KMS-11 (cell line): ENCODE measurements at regions not wholly inside any gene's neighbourhood (a gene's known extent, or its start where the extent isn't known, plus 50 kb on each side); places are given as distances from the start of the nearest gene placed in this dataset.

ENCODE experiments used
- H2AFZ ChIP-seq: fragments of 200-600 bp; sonication (generic); 2 replicates; pipeline ENCODE4 v1.6.1; 2016; ENCODE audit warnings: antibody characterized with exemption, mixed run types, low read depth
- H3K27ac ChIP-seq: fragments of 200-600 bp; sonication (generic); 2 replicates; pipeline ENCODE4 v1.6.1; 2016; ENCODE audit warnings: mild to moderate bottlenecking, mixed run types
- H3K27me3 ChIP-seq: fragments of 200-600 bp; sonication (generic); 2 replicates; pipeline ENCODE4 v1.6.1; 2017; ENCODE audit warnings: mild to moderate bottlenecking, low read depth, mixed run types, moderate library complexity; ENCODE audit not compliant: insufficient read depth
- H3K36me3 ChIP-seq: fragments of 200-600 bp; sonication (generic); 2 replicates; pipeline ENCODE4 v1.6.1; 2017; ENCODE audit warnings: mild to moderate bottlenecking, mixed run types; ENCODE audit not compliant: insufficient read depth
- H3K4me1 ChIP-seq: fragments of 200-600 bp; sonication (generic); 2 replicates; pipeline ENCODE4 v1.6.1; 2016; ENCODE audit warnings: mild to moderate bottlenecking, low read depth, mixed run types; ENCODE audit not compliant: poor library complexity, severe bottlenecking
- H3K4me2 ChIP-seq: fragments of 200-600 bp; sonication (generic); 2 replicates; pipeline ENCODE4 v1.7.0; 2016; ENCODE audit warnings: mild to moderate bottlenecking, mixed run types
- H3K4me3 ChIP-seq: fragments of 200-600 bp; sonication (generic); IDR thresholded peaks from 2 replicates; pipeline ENCODE4 v1.6.1; 2017; ENCODE audit warnings: low read depth, low read length, mixed read lengths; ENCODE audit not compliant: insufficient read depth
- H3K79me2 ChIP-seq: fragments of 200-600 bp; sonication (generic); 2 replicates; pipeline ENCODE4 v1.6.1; 2016; ENCODE audit warnings: low read depth, mixed run types; ENCODE audit not compliant: insufficient read depth
- H3K9ac ChIP-seq: fragments of 200-600 bp; sonication (generic); 2 replicates; pipeline ENCODE4 v1.6.1; 2016; ENCODE audit warnings: mild to moderate bottlenecking, mixed run types
- H4K20me1 ChIP-seq: fragments of 200-600 bp; sonication (generic); 2 replicates; pipeline ENCODE4 v1.6.1; 2016; ENCODE audit warnings: mild to moderate bottlenecking, mixed run types; ENCODE audit not compliant: insufficient read depth
- CTCF ChIP-seq: fragments of 200-600 bp; sonication (generic); conservative IDR thresholded peaks from 2 replicates; pipeline ENCODE4 v1.6.1; 2017; ENCODE audit warnings: low read depth, mild to moderate bottlenecking, antibody characterized with exemption, low read length, moderate library complexity, mixed read lengths

GRCh38 chr2:67566285-67566684 is 169.2 kb downstream of the ETAA1 start:
- TF ChIP-seq CTCF = no peak

GRCh38 chr2:67566958-67567635 is 170.0 kb downstream of the ETAA1 start:
- no peaks in the 10 kb centered on the region for H4K20me1 ChIP-seq
- peaks cover 10% of the 10 kb centered on the region for H3K4me1 ChIP-seq
- H3K27me3 ChIP-seq = no peaks in the 10 kb centered on the region
- no peak overlapping the region for H3K9ac ChIP-seq
- H3K4me2 ChIP-seq = no peak overlapping the region
- H3K27ac ChIP-seq = no peak overlapping the region
- no peak overlapping the region for H3K4me3 ChIP-seq
- H2AFZ ChIP-seq = no peak overlapping the region
- no peaks in the 10 kb centered on the region for H3K79me2 ChIP-seq
- H3K36me3 ChIP-seq = no peaks in the 10 kb centered on the region
- no peak for TF ChIP-seq CTCF

More at GRCh38 chr2:67566285-67566684, 169.2 kb downstream of the ETAA1 start:
- Histone ChIP-seq H4K20me1 (no peaks in the 10 kb centered on the region), H2AFZ (no peak overlapping the region), H3K27ac (no peak overlapping the region), H3K4me3 (no peak overlapping the region), H3K27me3 (no peaks in the 10 kb centered on the region), H3K4me2 (no peak overlapping the region), H3K36me3 (no peaks in the 10 kb centered on the region), H3K79me2 (no peaks in the 10 kb centered on the region), H3K4me1 (peaks cover 10% of the 10 kb centered on the region), H3K9ac (no peak overlapping the region)

- Histone ChIP-seq H2AFZ (no peak overlapping the region), H3K27me3 (no peaks in the 10 kb centered on the region), H3K27ac (no peak overlapping the region), H3K4me2 (no peak overlapping the region), H3K36me3 (no peaks in the 10 kb centered on the region), H3K79me2 (no peaks in the 10 kb centered on the region), H3K4me3 (no peak overlapping the region), H3K4me1 (peaks cover 10% of the 10 kb centered on the region), H4K20me1 (no peaks in the 10 kb centered on the region), H3K9ac (no peak overlapping the region)
- no peak for TF ChIP-seq CTCF
These were observed 170.8 kb downstream of the ETAA1 start for GRCh38 chr2:67567886-67568285.

- TF ChIP-seq CTCF = no peak
- no peaks in the 10 kb centered on the region for H3K36me3 ChIP-seq
- H3K4me1 ChIP-seq = no peaks in the 10 kb centered on the region
- no peak overlapping the region for H3K9ac ChIP-seq
- no peak overlapping the region for H3K27ac ChIP-seq
- H2AFZ ChIP-seq = no peak overlapping the region
- no peak overlapping the region for H3K4me3 ChIP-seq
- H4K20me1 ChIP-seq = no peaks in the 10 kb centered on the region
- H3K79me2 ChIP-seq = no peaks in the 10 kb centered on the region
- no peaks in the 10 kb centered on the region for H3K27me3 ChIP-seq
- no peak overlapping the region for H3K4me2 ChIP-seq
These were observed 173.5 kb downstream of the ETAA1 start for GRCh38 chr2:67570611-67571010.
